Loucy (cell line): ENCODE measurements at regions not wholly inside any gene's neighbourhood (a gene's known extent, or its start where the extent isn't known, plus 50 kb on each side); places are given as distances from the start of the nearest gene placed in this dataset.

ENCODE experiments used
- H2AFZ ChIP-seq: fragments of 200-600 bp; sonication (generic); 2 replicates; pipeline ENCODE4 v1.6.0; 2016; ENCODE audit warnings: antibody characterized with exemption, mild to moderate bottlenecking, low read length, moderate library complexity
- H3F3A ChIP-seq: fragments of 200-600 bp; 2 replicates; pipeline ENCODE4 v1.6.0; 2016; ENCODE audit warnings: antibody characterized with exemption, low read depth, mild to moderate bottlenecking
- H3K27me3 ChIP-seq: fragments of 200-600 bp; sonication (generic); 2 replicates; pipeline ENCODE4 v1.6.1; 2014; ENCODE audit warnings: low read length, mild to moderate bottlenecking; ENCODE audit not compliant: insufficient read depth, poor library complexity, severe bottlenecking
- H3K36me3 ChIP-seq: fragments of 200-600 bp; sonication (generic); 2 replicates; pipeline ENCODE4 v1.6.1; 2016; ENCODE audit warnings: low read length; ENCODE audit not compliant: insufficient read depth
- H3K4me1 ChIP-seq: fragments of 200-600 bp; sonication (generic); 2 replicates; pipeline ENCODE4 v1.5.1; 2014; ENCODE audit warnings: low read length, mild to moderate bottlenecking; ENCODE audit not compliant: insufficient read depth, poor library complexity, severe bottlenecking
- H3K4me2 ChIP-seq: fragments of 200-600 bp; sonication (generic); 2 replicates; pipeline ENCODE4 v1.6.0; 2014; ENCODE audit warnings: antibody characterized with exemption, low read length, low read depth, mild to moderate bottlenecking; ENCODE audit not compliant: poor library complexity, severe bottlenecking
- H3K4me3 ChIP-seq: fragments of 200-600 bp; sonication (generic); 2 replicates; pipeline ENCODE4 v1.5.1; 2014; ENCODE audit warnings: low read length, mild to moderate bottlenecking, mixed read lengths; ENCODE audit not compliant: poor library complexity, severe bottlenecking
- H3K79me2 ChIP-seq: fragments of 200-600 bp; sonication (generic); 2 replicates; pipeline ENCODE4 v1.6.1; 2014; ENCODE audit warnings: low read length; ENCODE audit not compliant: insufficient read depth
- H3K9ac ChIP-seq: fragments of 200-600 bp; sonication (generic); 2 replicates; pipeline ENCODE4 v1.6.0; 2014; ENCODE audit warnings: mild to moderate bottlenecking, low read depth, low read length, moderate library complexity; ENCODE audit not compliant: poor library complexity, severe bottlenecking
- H3K9me2 ChIP-seq: fragments of 200-600 bp; sonication (generic); replicated peaks from 2 replicates; pipeline ENCODE4 v1.6.1; 2016; ENCODE audit warnings: low read depth, low read length, mixed read lengths
- H3K9me3 ChIP-seq: fragments of 200-600 bp; sonication (generic); 2 replicates; pipeline ENCODE4 v1.6.1; 2014; ENCODE audit warnings: mild to moderate bottlenecking, antibody characterized with exemption, low read length, low read depth; ENCODE audit not compliant: insufficient read depth
- H4K20me1 ChIP-seq: fragments of 200-600 bp; sonication (generic); 2 replicates; pipeline ENCODE4 v1.6.0; 2014; ENCODE audit warnings: antibody characterized with exemption, low read length, mild to moderate bottlenecking; ENCODE audit not compliant: insufficient read depth, poor library complexity, severe bottlenecking
- CTCF ChIP-seq: fragments of 200-600 bp; sonication (generic); conservative IDR thresholded peaks from 2 replicates; pipeline ENCODE4 v1.5.1; 2014; ENCODE audit warnings: mild to moderate bottlenecking, antibody characterized with exemption, low read length
- EZH2phosphoT487 ChIP-seq: fragments of 200-600 bp; IDR thresholded peaks from 2 replicates; pipeline ENCODE4 v1.6.1; 2018; ENCODE audit warnings: antibody characterized with exemption, mild to moderate bottlenecking, moderate library complexity, borderline replicate concordance

GRCh38 chr19:31555634-31556215, 206.5 kb upstream of the TSHZ3 start:
- Histone ChIP-seq H3K4me3 (no peak overlapping the region), H2AFZ (no peak overlapping the region), H3K36me3 (no peaks in the 10 kb centered on the region), H3K9ac (no peak overlapping the region), H3K9me3 (peaks cover 20% of the 10 kb centered on the region; the same call in 1 of the 2 replicates), H3F3A (no peaks in the 10 kb centered on the region), H4K20me1 (no peaks in the 10 kb centered on the region), H3K9me2 (no peaks in the 10 kb centered on the region), H3K4me1 (no peaks in the 10 kb centered on the region), H3K27me3 (no peaks in the 10 kb centered on the region), H3K4me2 (no peak overlapping the region), H3K79me2 (no peaks in the 10 kb centered on the region)
- TF ChIP-seq EZH2phosphoT487 (no peak), CTCF (no peak)

- H3K36me3 ChIP-seq: no peaks in the 10 kb centered on the region
- H3K4me3 ChIP-seq: no peak overlapping the region
- H3K9me2 ChIP-seq: no peaks in the 10 kb centered on the region
- H3K9me3 ChIP-seq: peaks cover 22% of the 10 kb centered on the region; the same call in 1 of the 2 replicates
- no peak overlapping the region for H2AFZ ChIP-seq
- H3K79me2 ChIP-seq: no peaks in the 10 kb centered on the region
- H3K4me2 ChIP-seq: no peak overlapping the region
- no peaks in the 10 kb centered on the region for H3K4me1 ChIP-seq
- no peaks in the 10 kb centered on the region for H3K27me3 ChIP-seq
- TF ChIP-seq CTCF (no peak), EZH2phosphoT487 (no peak)
- no peaks in the 10 kb centered on the region for H3F3A ChIP-seq
- no peaks in the 10 kb centered on the region for H4K20me1 ChIP-seq
- H3K9ac ChIP-seq: no peak overlapping the region
Observed at GRCh38 chr19:31559494-31559893, 210.3 kb upstream of the TSHZ3 start.

- H3K27me3 ChIP-seq: no peaks in the 10 kb centered on the region
- no peak for TF ChIP-seq CTCF
- no peak for TF ChIP-seq EZH2phosphoT487
- no peaks in the 10 kb centered on the region for H4K20me1 ChIP-seq
- no peak overlapping the region for H3K4me2 ChIP-seq
- no peaks in the 10 kb centered on the region for H3K9me2 ChIP-seq
- H3K4me1 ChIP-seq: no peaks in the 10 kb centered on the region
- no peaks in the 10 kb centered on the region for H3F3A ChIP-seq
- no peaks in the 10 kb centered on the region for H3K36me3 ChIP-seq
- no peak overlapping the region for H3K4me3 ChIP-seq
- no peak overlapping the region for H2AFZ ChIP-seq
- H3K9me3 ChIP-seq: peaks cover 21% of the 10 kb centered on the region; the same call in 1 of the 2 replicates
- no peaks in the 10 kb centered on the region for H3K79me2 ChIP-seq
- no peak overlapping the region for H3K9ac ChIP-seq
Observed at GRCh38 chr19:31560086-31561060, 211.1 kb upstream of the TSHZ3 start.
